ENCODE measurements at regions not wholly inside any gene's neighbourhood (a gene's known extent, or its start where the extent isn't known, plus 50 kb on each side); places are given as distances from the start of the nearest gene placed in this dataset.
A peak's percentile ranks its signal among the peaks of the same experiment; 100 is the strongest.
"Not testable (repeated sequence)": the region's sequence is repeated elsewhere in the genome, so short reads cannot be mapped to it uniquely, and the experiment has no call there.

DNA sequence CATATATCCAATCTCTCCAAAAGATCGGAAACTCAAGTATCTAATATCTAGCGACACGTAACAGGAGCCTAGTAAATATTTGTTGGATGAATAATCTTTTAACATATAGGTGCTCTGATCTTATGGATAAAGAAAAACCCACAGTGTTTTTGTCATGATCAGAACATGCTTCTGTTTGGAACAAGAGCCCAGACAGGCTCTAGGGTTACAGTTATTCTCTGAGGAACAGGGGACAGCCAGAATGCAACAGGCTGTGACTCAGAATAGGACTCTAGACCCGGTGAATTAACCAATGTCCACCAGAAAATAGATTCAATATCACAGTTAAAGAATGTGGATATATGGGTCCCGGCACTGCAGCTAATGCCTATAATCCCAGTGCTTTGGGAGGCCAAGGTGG lies 296.1 kb upstream of the FZD8 start:
- TF ChIP-seq, protein P1, sequence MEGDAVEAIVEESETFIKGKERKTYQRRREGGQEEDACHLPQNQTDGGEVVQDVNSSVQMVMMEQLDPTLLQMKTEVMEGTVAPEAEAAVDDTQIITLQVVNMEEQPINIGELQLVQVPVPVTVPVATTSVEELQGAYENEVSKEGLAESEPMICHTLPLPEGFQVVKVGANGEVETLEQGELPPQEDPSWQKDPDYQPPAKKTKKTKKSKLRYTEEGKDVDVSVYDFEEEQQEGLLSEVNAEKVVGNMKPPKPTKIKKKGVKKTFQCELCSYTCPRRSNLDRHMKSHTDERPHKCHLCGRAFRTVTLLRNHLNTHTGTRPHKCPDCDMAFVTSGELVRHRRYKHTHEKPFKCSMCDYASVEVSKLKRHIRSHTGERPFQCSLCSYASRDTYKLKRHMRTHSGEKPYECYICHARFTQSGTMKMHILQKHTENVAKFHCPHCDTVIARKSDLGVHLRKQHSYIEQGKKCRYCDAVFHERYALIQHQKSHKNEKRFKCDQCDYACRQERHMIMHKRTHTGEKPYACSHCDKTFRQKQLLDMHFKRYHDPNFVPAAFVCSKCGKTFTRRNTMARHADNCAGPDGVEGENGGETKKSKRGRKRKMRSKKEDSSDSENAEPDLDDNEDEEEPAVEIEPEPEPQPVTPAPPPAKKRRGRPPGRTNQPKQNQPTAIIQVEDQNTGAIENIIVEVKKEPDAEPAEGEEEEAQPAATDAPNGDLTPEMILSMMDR (IDR thresholded peaks at IDR 0.05) = no peak
- no peak for TF ChIP-seq POLR2A (IDR thresholded peaks at IDR 0.05)
- no peak overlapping the region for H3K4me3 ChIP-seq
- intact Hi-C loops (cut with DNase I) = no loop called here
- no peaks in the 10 kb centered on the region for H3K36me3 ChIP-seq
- H3K9me3 ChIP-seq = no peaks in the 10 kb centered on the region
- H3K27me3 ChIP-seq = no peaks in the 10 kb centered on the region
- WGBS, 4 donors = 95 to 97% (median 96%) methylated on average over 5 of the region's 5 CpGs
- no peak for DNase-seq
- ATAC-seq = no peak
- H3K4me1 ChIP-seq = peaks cover 0 to 16% (median 2%) of the 10 kb centered on the region in 12 donors
- no peak overlapping the region for H3K27ac ChIP-seq

DNA sequence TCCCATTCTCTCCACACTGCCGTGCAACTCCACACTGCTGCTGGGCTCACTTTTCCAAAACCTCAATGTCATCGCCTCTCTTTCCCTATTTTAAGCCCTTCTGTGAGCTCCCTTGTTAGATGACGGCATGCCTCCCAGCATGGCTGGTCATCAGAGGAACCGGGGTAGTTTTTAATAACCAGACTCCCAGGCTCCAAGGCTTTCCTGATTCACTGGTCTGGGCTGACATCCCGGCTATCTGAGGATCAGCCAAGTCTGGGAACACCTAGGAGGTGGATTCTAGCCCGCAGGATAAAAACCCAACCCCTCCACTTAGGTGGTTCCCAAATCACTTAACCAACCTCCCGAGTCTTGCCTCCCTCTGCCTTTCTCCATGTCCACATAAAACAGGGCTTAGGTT lies 295.4 kb upstream of the FZD8 start:
- ATAC-seq = no peak
- Histone ChIP-seq H3K4me3 (no peak overlapping the region), H3K36me3 (no peaks in the 10 kb centered on the region), H3K27ac (no peak overlapping the region), H3K27me3 (no peaks in the 10 kb centered on the region), H3K4me1 (peaks cover 0 to 16% (median 2%) of the 10 kb centered on the region in 12 donors), H3K9me3 (no peaks in the 10 kb centered on the region)
- no peak for DNase-seq
- intact Hi-C loops (cut with DNase I) = no loop called here
- no peak for TF ChIP-seq POLR2A (IDR thresholded peaks at IDR 0.05)
- 81 to 93% (median 85%) methylated on average over 7 of the region's 7 CpGs for WGBS, 4 donors

DNA sequence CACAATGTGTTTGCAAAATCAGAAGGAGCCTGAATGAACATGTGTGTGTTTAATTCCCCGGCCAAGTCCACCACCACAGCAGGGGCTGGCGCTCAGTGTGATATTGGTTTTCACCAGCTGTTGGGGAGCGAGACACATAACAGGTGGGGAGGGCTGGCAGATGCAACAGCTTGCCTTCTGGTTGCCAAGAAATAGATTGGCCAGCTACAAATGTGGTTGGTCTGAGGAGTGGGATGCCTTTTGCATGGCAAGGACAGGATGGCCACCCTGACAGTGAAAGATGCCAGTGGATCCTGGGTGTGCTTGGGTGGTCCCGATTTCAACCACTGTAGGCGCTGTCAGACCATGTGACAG lies 292.5 kb upstream of the FZD8 start:
- TF ChIP-seq POLR2A (IDR thresholded peaks at IDR 0.05) = no peak
- TF ChIP-seq, protein P1 (IDR thresholded peaks at IDR 0.05) = no peak
- no peak overlapping the region for H3K27ac ChIP-seq
- H3K9me3 ChIP-seq = no peaks in the 10 kb centered on the region
- DNase-seq (no peak), ATAC-seq (peak in 2 of 4 donors; percentile 24 to 33)
- no peaks in the 10 kb centered on the region for H3K36me3 ChIP-seq
- peaks cover 0 to 5% (median 0%) of the 10 kb centered on the region in 12 donors for H3K4me1 ChIP-seq
- WGBS, 4 donors = 57 to 77% (median 72%) methylated on average over 5 of the region's 5 CpGs
- H3K27me3 ChIP-seq = no peaks in the 10 kb centered on the region
- intact Hi-C loops (cut with DNase I) = no loop called here
- H3K4me3 ChIP-seq = no peak overlapping the region

DNA sequence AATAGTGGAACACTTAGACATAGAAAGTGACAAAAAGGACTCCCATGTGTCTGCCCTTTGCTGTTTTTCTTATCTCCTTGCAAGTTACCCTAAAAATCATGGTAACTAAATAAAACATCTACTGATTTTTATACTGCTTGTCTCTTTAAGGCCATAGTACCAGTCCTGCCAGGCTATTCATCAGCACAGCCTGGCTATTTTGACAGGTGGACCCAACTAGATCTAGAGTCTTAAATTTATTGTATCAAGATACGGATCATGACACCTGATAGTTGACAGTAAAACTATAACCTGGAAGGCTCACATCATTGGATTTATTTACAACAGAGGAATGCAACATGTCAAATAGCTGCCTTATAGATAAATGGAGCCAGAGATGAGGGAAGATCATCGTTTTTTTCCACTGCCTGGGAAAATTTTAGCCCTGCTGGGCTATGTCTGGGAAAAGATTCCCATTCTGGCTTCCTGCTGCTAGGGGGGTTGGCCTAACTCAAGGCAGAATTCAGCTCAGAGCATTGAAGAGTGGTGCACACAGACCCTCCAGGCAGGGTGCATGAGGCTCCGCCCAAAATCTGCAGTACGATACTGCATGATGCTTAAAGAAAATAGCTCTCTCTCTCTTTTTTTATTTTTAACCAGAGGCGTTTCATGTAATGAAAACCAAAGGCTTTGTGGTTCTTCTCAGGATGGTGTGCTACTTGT lies 292.0 kb upstream of the FZD8 start:
- TF ChIP-seq, protein P1 (IDR thresholded peaks at IDR 0.05) = no peak
- no peak for TF ChIP-seq POLR2A (IDR thresholded peaks at IDR 0.05)
- no peak for DNase-seq
- intact Hi-C loops (cut with DNase I) = no loop called here
- H3K9me3 ChIP-seq = no peaks in the 10 kb centered on the region
- H3K4me3 ChIP-seq = no peak overlapping the region
- H3K36me3 ChIP-seq = no peaks in the 10 kb centered on the region
- no peaks in the 10 kb centered on the region for H3K27me3 ChIP-seq
- H3K27ac ChIP-seq = no peak overlapping the region
- no peak for ATAC-seq
- 71 to 86% (median 78%) methylated on average over 5 of the region's 5 CpGs for WGBS, 4 donors
- H3K4me1 ChIP-seq = peaks cover 0 to 2% (median 0%) of the 10 kb centered on the region in 12 donors

DNA sequence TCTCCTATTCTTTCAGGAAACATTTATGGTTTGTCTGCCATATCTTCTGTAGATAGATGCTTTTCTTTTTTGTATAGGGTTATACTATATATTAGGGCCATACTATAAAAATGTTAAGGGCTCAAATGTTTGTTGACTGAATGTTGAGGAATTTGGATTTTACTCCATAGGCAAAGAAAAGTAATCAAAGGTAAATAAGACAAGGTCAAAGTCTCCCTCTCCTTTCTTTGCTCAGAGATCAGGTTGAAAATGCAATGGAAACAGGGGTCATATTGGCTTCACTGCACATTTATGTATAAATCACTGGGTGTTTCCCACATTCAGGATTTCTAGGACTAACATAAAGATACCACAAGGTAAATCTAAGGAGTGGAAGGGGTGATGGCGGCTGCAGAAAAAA lies 291.4 kb upstream of the FZD8 start:
- Histone ChIP-seq H3K36me3 (no peaks in the 10 kb centered on the region), H3K27me3 (no peaks in the 10 kb centered on the region), H3K9me3 (no peaks in the 10 kb centered on the region), H3K4me3 (no peak overlapping the region), H3K4me1 (peaks cover 0 to 4% (median 0%) of the 10 kb centered on the region in 12 donors), H3K27ac (no peak overlapping the region)
- intact Hi-C loops (cut with DNase I) = no loop called here
- WGBS, 4 donors = 90 to 100% (median 98%) methylated on average over 1 of the region's 1 CpG
- DNase-seq (no peak), ATAC-seq (no peak)
- no peak for TF ChIP-seq POLR2A (IDR thresholded peaks at IDR 0.05)
- TF ChIP-seq, protein P1 (IDR thresholded peaks at IDR 0.05) = no peak

DNA sequence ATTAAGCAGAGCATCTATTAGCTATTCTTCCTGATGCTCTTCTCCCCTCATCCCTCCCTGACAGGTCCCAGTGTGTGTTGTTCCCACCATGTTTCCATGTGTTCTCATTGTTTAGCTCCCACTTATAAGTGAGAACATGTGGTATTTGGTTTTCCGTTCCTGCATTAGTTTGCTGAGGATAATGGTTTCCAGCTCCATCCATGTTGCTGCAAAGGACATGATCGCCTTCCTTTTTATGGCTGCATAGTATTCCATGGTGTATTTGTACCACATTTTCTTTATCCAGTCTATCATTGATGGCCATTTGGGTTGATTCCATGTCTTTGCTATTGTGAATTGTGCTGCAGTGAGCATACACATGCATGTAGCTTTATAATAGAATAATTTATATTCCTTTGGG lies 287.9 kb upstream of the FZD8 start:
- 95 to 98% (median 96%) methylated on average over 2 of the region's 2 CpGs for WGBS, 4 donors
- not testable (repeated sequence) for H3K27me3 ChIP-seq, DNase-seq

More for the DNA sequence above, 287.9 kb upstream of the FZD8 start:
- H3K36me3 ChIP-seq; intact Hi-C loops (cut with DNase I); H3K27ac ChIP-seq; H3K9me3 ChIP-seq; ATAC-seq; H3K4me3 ChIP-seq: not testable (repeated sequence)
- H3K4me1 ChIP-seq = peaks cover 0 to 20% (median 0%) of the 10 kb centered on the region in 12 donors
